ENCODE measurements at regions not wholly inside any gene's neighbourhood (a gene's known extent, or its start where the extent isn't known, plus 50 kb on each side); places are given as distances from the start of the nearest gene placed in this dataset.

DNA sequence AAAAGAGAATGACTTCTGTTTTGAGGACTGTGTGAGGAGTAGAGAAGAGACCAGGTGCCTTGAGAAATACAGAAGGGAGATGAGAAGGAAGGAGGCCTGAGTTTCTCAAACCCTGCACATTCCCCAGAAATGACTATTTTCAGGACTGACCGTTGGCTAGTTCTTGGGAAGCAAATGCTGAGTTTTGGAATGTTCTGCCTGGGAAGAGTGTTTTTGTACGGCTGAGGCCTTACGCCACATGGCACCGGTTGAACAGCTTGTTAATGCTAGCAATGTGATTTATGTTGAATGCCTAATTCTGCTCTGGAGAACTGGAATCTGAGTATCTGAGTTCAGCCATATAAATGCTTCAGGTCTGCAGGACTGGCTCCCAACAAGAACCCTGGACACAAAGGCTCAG lies 152.7 kb upstream of the ADAMTS16 start:
- TF ChIP-seq CTCF (IDR thresholded peaks at IDR 0.05): no peak
- no peak for TF ChIP-seq POLR2AphosphoS5 (IDR thresholded peaks at IDR 0.05)
- TF ChIP-seq POLR2A (IDR thresholded peaks at IDR 0.05): no peak
